ENCODE measurements at regions not wholly inside any gene's neighbourhood (a gene's known extent, or its start where the extent isn't known, plus 50 kb on each side); places are given as distances from the start of the nearest gene placed in this dataset.

DNA sequence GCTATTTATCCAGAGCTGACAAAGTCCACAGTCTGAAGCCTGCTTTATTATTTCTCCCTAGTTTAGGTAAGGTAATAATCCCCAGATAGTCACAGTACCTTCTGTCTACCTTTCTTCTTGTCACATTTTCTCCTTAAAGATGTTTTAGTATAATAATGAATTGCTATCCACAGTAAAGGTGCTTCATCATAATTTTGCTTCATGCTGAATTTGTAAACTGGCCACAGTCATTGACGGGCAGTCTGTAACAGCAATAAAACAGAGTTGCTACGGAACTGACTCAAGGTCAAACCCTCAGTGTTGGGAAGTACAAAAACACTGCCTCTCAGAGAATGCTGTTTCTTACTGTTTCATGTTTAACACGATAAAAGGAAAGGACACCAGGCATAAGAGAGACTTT is 195.7 kb downstream of the ZNF608 start:
- no peak for TF ChIP-seq POLR2A (IDR thresholded peaks at IDR 0.05)
- TF ChIP-seq, protein P1, sequence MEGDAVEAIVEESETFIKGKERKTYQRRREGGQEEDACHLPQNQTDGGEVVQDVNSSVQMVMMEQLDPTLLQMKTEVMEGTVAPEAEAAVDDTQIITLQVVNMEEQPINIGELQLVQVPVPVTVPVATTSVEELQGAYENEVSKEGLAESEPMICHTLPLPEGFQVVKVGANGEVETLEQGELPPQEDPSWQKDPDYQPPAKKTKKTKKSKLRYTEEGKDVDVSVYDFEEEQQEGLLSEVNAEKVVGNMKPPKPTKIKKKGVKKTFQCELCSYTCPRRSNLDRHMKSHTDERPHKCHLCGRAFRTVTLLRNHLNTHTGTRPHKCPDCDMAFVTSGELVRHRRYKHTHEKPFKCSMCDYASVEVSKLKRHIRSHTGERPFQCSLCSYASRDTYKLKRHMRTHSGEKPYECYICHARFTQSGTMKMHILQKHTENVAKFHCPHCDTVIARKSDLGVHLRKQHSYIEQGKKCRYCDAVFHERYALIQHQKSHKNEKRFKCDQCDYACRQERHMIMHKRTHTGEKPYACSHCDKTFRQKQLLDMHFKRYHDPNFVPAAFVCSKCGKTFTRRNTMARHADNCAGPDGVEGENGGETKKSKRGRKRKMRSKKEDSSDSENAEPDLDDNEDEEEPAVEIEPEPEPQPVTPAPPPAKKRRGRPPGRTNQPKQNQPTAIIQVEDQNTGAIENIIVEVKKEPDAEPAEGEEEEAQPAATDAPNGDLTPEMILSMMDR (IDR thresholded peaks at IDR 0.05): no peak
- H3K4me3 ChIP-seq: no peak overlapping the region
- H3K27ac ChIP-seq: no peak overlapping the region
- WGBS, 2 donors: 19 to 34% methylated on average over 3 of the region's 3 CpGs
- DNase-seq: peak; percentile 47
- H3K27me3 ChIP-seq: no peaks in the 10 kb centered on the region
- intact Hi-C loops (cut with DNase I; ENCODE audit: low total_unique reads): no loop called here
- peaks cover 5% of the 10 kb centered on the region for H3K4me1 ChIP-seq
- no peaks in the 10 kb centered on the region for H3K9me3 ChIP-seq
- H3K36me3 ChIP-seq (ENCODE audit: low read depth, missing control alignments): no peaks in the 10 kb centered on the region

DNA sequence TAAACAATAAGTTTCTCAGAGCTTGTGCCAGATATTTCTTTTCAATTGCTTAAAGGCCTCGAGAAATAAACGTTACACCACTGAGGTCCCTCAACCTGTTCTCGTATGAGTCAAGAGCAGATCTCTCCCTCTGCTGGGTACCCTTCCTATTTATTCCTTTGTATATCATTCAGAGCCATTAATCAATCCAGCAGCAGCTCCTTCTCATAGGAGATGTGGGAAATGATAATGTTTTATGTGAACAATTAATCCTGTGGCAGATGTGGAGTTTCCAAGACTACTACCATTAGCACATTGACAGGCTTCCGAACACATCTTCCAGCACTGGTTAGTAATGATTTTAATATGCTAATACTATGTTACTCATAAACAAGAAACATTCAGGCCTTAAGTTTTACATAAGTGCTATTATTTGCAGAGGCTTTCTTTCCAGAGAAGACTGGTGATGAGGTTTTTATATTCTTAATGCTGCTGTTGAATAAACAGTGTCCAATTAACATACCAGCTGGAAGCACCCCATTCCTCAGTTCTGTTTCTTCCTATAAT is 196.5 kb downstream of the ZNF608 start:
- Histone ChIP-seq H3K27ac (no peak overlapping the region), H3K4me1 (peaks cover 5% of the 10 kb centered on the region), H3K9me3 (no peaks in the 10 kb centered on the region), H3K4me3 (no peak overlapping the region), H3K27me3 (no peaks in the 10 kb centered on the region), H3K36me3 (ENCODE audit: low read depth, missing control alignments) (no peaks in the 10 kb centered on the region)
- TF ChIP-seq POLR2A (IDR thresholded peaks at IDR 0.05): no peak
- TF ChIP-seq, protein P1 (IDR thresholded peaks at IDR 0.05): no peak
- WGBS, 2 donors: 89 to 96% methylated on average over 4 of the region's 4 CpGs
- DNase-seq: no peak
- intact Hi-C loops (cut with DNase I; ENCODE audit: low total_unique reads): no loop called here

DNA sequence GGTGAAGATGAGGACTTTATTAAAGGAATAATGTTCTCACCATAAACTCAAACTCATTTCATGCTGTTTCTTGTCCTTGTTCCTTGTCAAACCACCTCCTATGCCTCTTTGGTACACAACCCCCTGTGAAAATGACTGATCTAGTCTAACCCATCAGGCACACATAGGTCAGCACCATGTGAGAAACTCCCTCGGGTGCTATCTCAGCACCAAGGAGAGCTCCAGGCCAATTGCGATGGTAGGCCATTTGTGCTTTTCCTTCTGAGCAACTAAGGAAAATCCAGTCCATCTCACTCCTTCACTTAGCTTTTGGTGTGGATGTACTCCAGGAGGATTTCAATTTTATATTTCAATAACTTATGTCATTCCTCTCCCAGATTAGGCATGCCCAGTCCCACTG is 199.8 kb downstream of the ZNF608 start:
- 48 to 65% methylated on average over 2 of the region's 2 CpGs for WGBS, 2 donors
- intact Hi-C loops (cut with DNase I; ENCODE audit: low total_unique reads): no loop called here
- no peak for DNase-seq
- Histone ChIP-seq H3K27ac (no peak overlapping the region), H3K27me3 (no peaks in the 10 kb centered on the region), H3K4me1 (peaks cover 5% of the 10 kb centered on the region), H3K4me3 (no peak overlapping the region), H3K36me3 (ENCODE audit: low read depth, missing control alignments) (no peaks in the 10 kb centered on the region), H3K9me3 (no peaks in the 10 kb centered on the region)
- TF ChIP-seq, protein P1 (IDR thresholded peaks at IDR 0.05): no peak
- no peak for TF ChIP-seq POLR2A (IDR thresholded peaks at IDR 0.05)

DNA sequence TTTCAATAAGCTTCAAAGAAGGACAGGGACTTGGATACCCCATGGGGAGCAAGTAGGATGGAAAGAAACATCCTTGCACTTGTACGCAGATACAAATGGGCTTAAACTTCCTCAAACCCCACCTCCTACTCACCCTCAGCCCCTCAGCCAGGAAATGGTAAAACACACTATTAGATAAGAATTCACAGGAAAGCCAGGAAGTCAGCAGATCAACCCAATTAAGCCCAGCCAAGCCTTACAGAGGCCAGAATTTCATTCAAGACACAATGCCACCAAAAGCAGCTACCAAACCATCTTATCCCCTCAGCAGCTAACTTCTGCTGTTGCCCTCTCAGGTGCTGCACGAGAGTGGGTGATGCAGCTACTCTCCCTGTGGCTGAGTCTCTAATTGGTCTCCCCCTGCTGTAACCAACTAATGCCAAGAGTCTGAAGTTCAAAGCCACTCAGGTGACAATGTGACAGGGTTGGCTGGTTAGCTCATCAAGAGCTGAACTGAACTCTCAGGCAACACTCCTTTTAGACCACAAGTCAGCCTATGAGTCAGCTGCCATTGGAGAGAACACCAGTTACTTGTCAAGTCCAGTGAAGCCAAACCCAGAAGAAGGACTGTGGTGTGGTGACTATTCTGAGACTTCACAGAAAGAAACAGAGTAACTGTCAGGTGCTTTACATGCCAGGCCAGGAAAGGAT is 201.9 kb downstream of the ZNF608 start:
- intact Hi-C loops (cut with DNase I; ENCODE audit: low total_unique reads): no loop called here
- Histone ChIP-seq H3K27ac (no peak overlapping the region), H3K4me1 (no peaks in the 10 kb centered on the region), H3K4me3 (no peak overlapping the region), H3K36me3 (ENCODE audit: low read depth, missing control alignments) (no peaks in the 10 kb centered on the region), H3K9me3 (no peaks in the 10 kb centered on the region), H3K27me3 (no peaks in the 10 kb centered on the region)
- 78 to 82% methylated on average over 2 of the region's 2 CpGs for WGBS, 2 donors
- no peak for DNase-seq
- TF ChIP-seq POLR2A (IDR thresholded peaks at IDR 0.05): no peak
- TF ChIP-seq, protein P1 (IDR thresholded peaks at IDR 0.05): no peak

DNA sequence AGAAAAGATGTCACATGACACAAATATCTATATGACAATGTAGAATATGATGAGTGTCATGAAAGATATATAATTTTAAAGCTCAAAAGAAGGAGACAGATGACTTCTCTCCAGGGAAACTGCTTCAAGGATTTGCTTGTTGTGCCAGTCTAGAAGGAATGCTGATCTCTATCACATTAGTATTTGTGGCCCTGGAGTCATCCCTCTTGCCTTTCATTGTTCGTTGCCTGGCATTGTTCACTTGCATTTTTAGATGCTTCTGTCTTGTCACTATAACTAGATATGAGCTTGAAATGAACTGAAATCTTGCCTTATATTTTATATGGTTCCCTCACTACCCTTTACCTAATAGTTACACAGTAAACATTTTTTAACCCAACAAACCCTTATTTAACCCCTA is 207.5 kb downstream of the ZNF608 start:
- Histone ChIP-seq H3K27ac (no peak overlapping the region), H3K9me3 (no peaks in the 10 kb centered on the region), H3K36me3 (ENCODE audit: low read depth, missing control alignments) (no peaks in the 10 kb centered on the region), H3K4me3 (no peak overlapping the region), H3K27me3 (no peaks in the 10 kb centered on the region), H3K4me1 (no peaks in the 10 kb centered on the region)
- DNase-seq: no peak
- TF ChIP-seq, protein P1 (IDR thresholded peaks at IDR 0.05): no peak
- TF ChIP-seq POLR2A (IDR thresholded peaks at IDR 0.05): no peak
- intact Hi-C loops (cut with DNase I; ENCODE audit: low total_unique reads): no loop called here
- WGBS, 2 donors: 82 to 96% methylated on average over 1 of the region's 1 CpG
